Activated T-helper 17 cell treated with anti-CD3 and anti-CD28 coated beads, Interleukin-2, amount 50 U/mL, for 72 hours (primary cell): ENCODE measurements at regions not wholly inside any gene's neighbourhood (a gene's known extent, or its start where the extent isn't known, plus 50 kb on each side); places are given as distances from the start of the nearest gene placed in this dataset.
"Not testable (repeated sequence)": the region's sequence is repeated elsewhere in the genome, so short reads cannot be mapped to it uniquely, and the experiment has no call there.

Experiments used
- ATAC-seq: fragments of 150-1000 bp; cut with Tn5 transposase; replicated peaks from 2 replicates; pipeline ENCODE4 v1.10.0; 2021; ENCODE audit warnings: mild to moderate bottlenecking, moderate library complexity
- H3K27ac Mint-ChIP-seq: one replicate; pipeline ENCODE4 v1.8.0; 2022; ENCODE audit warnings: mixed read lengths
- H3K27me3 Mint-ChIP-seq: one replicate; pipeline ENCODE4 v1.8.0; 2022; ENCODE audit warnings: mixed read lengths
- H3K36me3 Mint-ChIP-seq: one replicate; pipeline ENCODE4 v1.8.0; 2022; ENCODE audit warnings: low read depth, mild to moderate bottlenecking, mixed read lengths
- H3K4me1 Mint-ChIP-seq: one replicate; pipeline ENCODE4 v1.8.0; 2022; ENCODE audit warnings: mixed read lengths
- H3K4me3 Mint-ChIP-seq: one replicate; pipeline ENCODE4 v1.8.0; 2022; ENCODE audit warnings: mild to moderate bottlenecking, mixed read lengths
- H3K9me3 Mint-ChIP-seq: one replicate; pipeline ENCODE4 v1.8.0; 2022; ENCODE audit warnings: mixed read lengths

DNA sequence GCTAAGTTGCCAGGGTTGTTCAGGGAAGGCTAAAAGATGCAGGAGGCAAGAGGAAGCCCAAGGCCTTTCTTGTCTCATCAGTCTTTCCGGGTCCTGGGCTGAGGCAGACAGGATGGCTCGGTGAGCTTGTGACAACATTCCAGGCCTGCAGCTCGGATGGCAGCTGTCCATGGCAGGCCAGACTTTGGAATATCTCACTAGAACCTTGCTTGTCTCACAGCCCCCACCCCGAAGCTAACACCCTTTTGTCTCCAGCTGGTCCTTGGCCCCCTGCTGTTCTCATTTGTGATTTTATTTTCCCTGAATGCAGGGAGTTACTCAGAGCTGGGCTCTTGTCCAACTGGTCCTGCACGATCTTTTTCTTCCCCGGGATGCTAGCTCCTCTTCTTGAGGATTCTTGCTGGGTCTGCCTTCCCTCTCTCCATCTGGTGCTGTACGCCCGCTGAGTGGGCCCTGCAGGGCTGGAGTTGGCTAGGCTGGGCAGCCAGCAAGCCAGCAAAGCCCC is 477.2 kb upstream of the CAMK1G start:
- no peaks in the 10 kb centered on the region for H3K36me3 Mint-ChIP-seq

GRCh38 chr1:209106861-209107260 is 476.7 kb upstream of the CAMK1G start:
- Mint-ChIP-seq H3K4me1 (no peaks in the 10 kb centered on the region), H3K27me3 (peaks cover 16% of the 10 kb centered on the region), H3K27ac (no peak overlapping the region)

More for the DNA sequence above, 477.2 kb upstream of the CAMK1G start:
- no peak for ATAC-seq
- H3K4me3 Mint-ChIP-seq, result no peak overlapping the region
- H3K27me3 Mint-ChIP-seq, result peaks cover 17% of the 10 kb centered on the region
- H3K27ac Mint-ChIP-seq, result no peak overlapping the region
- no peaks in the 10 kb centered on the region for H3K4me1 Mint-ChIP-seq
- H3K9me3 Mint-ChIP-seq, result no peaks in the 10 kb centered on the region

GRCh38 chr1:209107535-209107934 is 476.0 kb upstream of the CAMK1G start:
- Mint-ChIP-seq H3K36me3 (no peaks in the 10 kb centered on the region), H3K27ac (no peak overlapping the region), H3K9me3 (no peaks in the 10 kb centered on the region), H3K4me3 (no peak overlapping the region), H3K27me3 (peaks cover 12% of the 10 kb centered on the region), H3K4me1 (no peaks in the 10 kb centered on the region)
- ATAC-seq, result no peak

More at GRCh38 chr1:209106861-209107260, 476.7 kb upstream of the CAMK1G start:
- H3K36me3 Mint-ChIP-seq, result no peaks in the 10 kb centered on the region
- ATAC-seq, result no peak
- H3K4me3 Mint-ChIP-seq, result no peak overlapping the region
- no peaks in the 10 kb centered on the region for H3K9me3 Mint-ChIP-seq

GRCh38 chr1:209109001-209109785 is 474.3 kb upstream of the CAMK1G start:
- Mint-ChIP-seq H3K4me3 (no peak overlapping the region), H3K27me3 (peaks cover 6% of the 10 kb centered on the region), H3K27ac (no peak overlapping the region), H3K36me3 (no peaks in the 10 kb centered on the region), H3K4me1 (no peaks in the 10 kb centered on the region), H3K9me3 (no peaks in the 10 kb centered on the region)
- ATAC-seq, result no peak

DNA sequence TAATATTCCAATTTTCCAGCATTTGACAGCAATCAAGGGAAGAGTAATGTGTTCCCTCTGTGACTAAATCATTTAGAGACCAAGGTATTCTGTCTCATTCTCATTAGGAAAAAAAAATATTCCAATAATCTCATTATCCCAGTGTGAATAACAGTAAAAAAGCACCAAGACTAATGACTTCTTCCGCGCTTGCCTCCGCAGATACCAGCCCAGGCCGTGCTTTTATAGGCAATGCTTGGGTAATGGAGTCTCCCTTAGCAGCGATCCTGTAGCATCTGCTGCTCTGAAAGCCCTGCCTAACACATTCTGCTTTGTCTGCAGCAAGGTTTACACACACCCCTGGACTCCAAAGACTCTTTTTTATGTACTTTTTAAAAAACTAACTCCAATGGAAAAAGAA is 470.0 kb upstream of the CAMK1G start:
- peaks cover 4% of the 10 kb centered on the region for H3K27me3 Mint-ChIP-seq
- H3K36me3 Mint-ChIP-seq, result no peaks in the 10 kb centered on the region
- ATAC-seq, result no peak
- H3K4me3 Mint-ChIP-seq, result no peak overlapping the region
- no peaks in the 10 kb centered on the region for H3K4me1 Mint-ChIP-seq
- H3K27ac Mint-ChIP-seq, result no peak overlapping the region
- no peaks in the 10 kb centered on the region for H3K9me3 Mint-ChIP-seq

DNA sequence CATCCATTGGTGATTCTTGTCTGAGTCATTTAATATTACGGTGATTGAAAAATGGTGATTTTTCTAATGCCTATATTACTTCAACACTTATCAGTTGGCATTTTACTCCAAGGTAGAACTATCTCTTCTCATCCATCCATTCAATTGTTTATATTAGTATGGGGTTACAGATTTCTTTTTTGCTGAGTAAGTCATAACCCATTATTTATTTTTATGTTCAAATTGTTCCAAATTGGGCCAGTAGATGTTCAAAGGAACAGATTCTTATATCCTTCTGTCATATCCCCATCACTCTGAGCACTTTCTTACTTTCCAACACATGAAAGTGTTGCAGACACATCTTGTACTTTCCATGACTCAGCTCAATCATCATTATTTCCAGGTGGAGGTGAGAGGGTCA is 466.8 kb upstream of the CAMK1G start:
- Mint-ChIP-seq H3K27ac (no peak overlapping the region), H3K9me3 (no peaks in the 10 kb centered on the region), H3K4me3 (no peak overlapping the region), H3K36me3 (no peaks in the 10 kb centered on the region), H3K27me3 (no peaks in the 10 kb centered on the region), H3K4me1 (no peaks in the 10 kb centered on the region)
- ATAC-seq, result no peak

- H3K4me1 Mint-ChIP-seq, result no peaks in the 10 kb centered on the region
- no peak overlapping the region for H3K4me3 Mint-ChIP-seq
- ATAC-seq, result no peak
- peaks cover 13% of the 10 kb centered on the region for H3K27me3 Mint-ChIP-seq
- H3K36me3 Mint-ChIP-seq, result no peaks in the 10 kb centered on the region
- H3K27ac Mint-ChIP-seq, result no peak overlapping the region
- H3K9me3 Mint-ChIP-seq, result no peaks in the 10 kb centered on the region
Measured at GRCh38 chr1:209123601-209124000, 459.9 kb upstream of the CAMK1G start.

DNA sequence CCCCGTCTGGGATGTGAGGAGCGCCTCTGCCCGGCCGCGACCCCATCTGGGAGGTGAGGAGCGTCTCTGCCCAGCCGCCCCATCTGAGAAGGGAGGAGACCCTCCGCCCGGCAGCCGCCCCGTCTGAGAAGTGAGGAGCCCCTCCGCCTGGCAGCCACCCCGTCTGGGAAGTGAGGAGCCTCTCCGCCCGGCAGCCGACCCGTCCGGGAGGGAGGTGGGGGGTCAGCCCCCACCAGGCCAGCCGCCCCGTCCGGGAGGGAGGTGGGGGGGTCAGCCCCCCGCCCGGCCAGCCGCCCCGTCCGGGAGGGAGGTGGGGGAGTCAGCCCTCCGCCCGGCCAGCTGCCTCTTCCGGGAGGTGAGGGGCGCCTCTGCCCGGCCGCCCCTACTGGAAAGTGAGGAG is 454.4 kb upstream of the CAMK1G start:
- not testable (repeated sequence) for H3K4me1 Mint-ChIP-seq, H3K27me3 Mint-ChIP-seq, H3K36me3 Mint-ChIP-seq, ATAC-seq, H3K9me3 Mint-ChIP-seq, H3K27ac Mint-ChIP-seq, H3K4me3 Mint-ChIP-seq

- H3K4me1 Mint-ChIP-seq, result no peaks in the 10 kb centered on the region
- no peak overlapping the region for H3K4me3 Mint-ChIP-seq
- H3K9me3 Mint-ChIP-seq, result no peaks in the 10 kb centered on the region
- no peak overlapping the region for H3K27ac Mint-ChIP-seq
- peaks cover 4% of the 10 kb centered on the region for H3K27me3 Mint-ChIP-seq
- no peak for ATAC-seq
- no peaks in the 10 kb centered on the region for H3K36me3 Mint-ChIP-seq
Measured at GRCh38 chr1:209130886-209131285, 452.6 kb upstream of the CAMK1G start.

DNA sequence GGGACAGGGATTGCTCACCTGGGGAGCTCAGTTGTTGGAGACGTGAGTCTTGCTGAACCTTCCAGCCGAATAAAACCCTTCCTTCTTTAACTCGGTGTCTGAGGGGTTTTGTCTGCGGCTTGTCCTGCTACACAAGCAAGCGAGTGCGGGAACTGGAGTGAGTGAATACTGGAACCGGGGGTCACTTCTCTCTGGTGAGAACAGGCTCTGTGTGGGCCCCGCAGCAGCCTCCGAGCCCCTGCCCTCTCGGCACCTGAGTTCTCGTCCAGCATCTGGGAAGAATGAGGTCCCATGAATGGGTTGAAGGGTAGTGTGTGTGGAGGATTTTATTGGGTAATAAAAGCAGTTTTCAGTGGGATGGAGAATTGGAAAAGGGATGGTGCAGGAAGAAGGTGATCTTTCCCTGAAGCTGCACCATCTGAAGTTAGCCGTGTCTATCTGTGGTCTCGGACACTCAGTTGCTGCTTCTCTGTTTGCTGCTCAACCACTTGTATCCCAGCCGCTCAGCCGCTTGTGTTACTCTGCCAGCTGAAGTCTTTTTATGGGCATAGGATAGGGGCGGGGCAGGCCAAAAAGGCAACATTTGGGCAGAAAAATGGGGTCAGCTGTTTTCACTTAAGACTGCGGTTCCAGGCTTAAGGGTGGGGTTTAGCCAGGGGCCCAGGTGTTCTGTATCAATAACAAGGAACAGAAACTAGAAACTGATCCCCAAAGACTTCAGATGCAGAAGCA is 450.6 kb upstream of the CAMK1G start:
- Mint-ChIP-seq H3K36me3 (no peaks in the 10 kb centered on the region), H3K27ac (no peak overlapping the region), H3K9me3 (no peaks in the 10 kb centered on the region), H3K27me3 (peaks cover 4% of the 10 kb centered on the region), H3K4me1 (no peaks in the 10 kb centered on the region), H3K4me3 (no peak overlapping the region)
- no peak for ATAC-seq

DNA sequence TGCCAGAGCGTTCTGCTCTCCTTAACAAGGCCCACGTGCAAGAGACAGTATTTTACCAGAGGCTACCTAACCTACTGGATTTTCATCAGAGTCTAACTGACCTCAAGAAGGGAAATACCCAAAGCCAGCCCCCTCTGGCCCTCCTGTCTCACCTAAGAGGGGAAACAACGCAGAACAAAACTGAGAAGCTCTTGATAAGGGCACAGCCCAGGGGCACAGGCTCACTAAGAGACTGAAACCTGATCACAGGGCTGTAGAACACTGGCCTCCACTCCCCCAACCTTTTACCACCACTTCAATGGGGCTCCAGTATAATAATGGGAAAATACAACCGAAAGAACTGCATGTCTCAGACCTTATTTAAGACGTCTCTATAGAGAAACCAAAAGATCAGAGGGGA is 449.5 kb upstream of the CAMK1G start:
- H3K4me3 Mint-ChIP-seq, result no peak overlapping the region
- H3K36me3 Mint-ChIP-seq, result no peaks in the 10 kb centered on the region
- ATAC-seq, result no peak
- no peak overlapping the region for H3K27ac Mint-ChIP-seq
- no peaks in the 10 kb centered on the region for H3K9me3 Mint-ChIP-seq
- H3K27me3 Mint-ChIP-seq, result peaks cover 4% of the 10 kb centered on the region
- H3K4me1 Mint-ChIP-seq, result no peaks in the 10 kb centered on the region

DNA sequence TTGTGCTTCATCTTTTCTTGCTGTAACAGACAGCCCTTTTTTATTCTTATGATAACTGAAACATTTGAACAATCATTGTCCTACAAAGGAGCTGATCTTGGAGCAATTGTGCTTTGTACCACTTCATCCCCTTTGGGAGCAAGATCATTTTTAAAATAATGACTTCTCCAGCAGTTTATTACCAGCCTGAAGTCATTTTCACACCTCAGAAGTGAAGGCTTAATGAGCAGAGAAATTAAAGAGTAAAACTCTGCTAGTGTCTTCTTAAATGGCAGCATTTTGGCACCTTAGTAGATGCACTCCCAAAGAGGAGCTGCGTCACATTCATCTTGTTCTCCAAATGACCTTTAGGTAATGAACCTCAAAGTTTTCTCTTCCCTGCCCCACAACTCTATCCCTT is 439.6 kb upstream of the CAMK1G start:
- Mint-ChIP-seq H3K4me1 (no peaks in the 10 kb centered on the region), H3K36me3 (no peaks in the 10 kb centered on the region), H3K27me3 (no peaks in the 10 kb centered on the region), H3K9me3 (no peaks in the 10 kb centered on the region), H3K27ac (no peak overlapping the region), H3K4me3 (no peak overlapping the region)
- no peak for ATAC-seq

- no peak for ATAC-seq
- no peaks in the 10 kb centered on the region for H3K4me1 Mint-ChIP-seq
- no peak overlapping the region for H3K27ac Mint-ChIP-seq
- H3K4me3 Mint-ChIP-seq, result no peak overlapping the region
- H3K9me3 Mint-ChIP-seq, result peaks cover 9% of the 10 kb centered on the region
- peaks cover 10% of the 10 kb centered on the region for H3K27me3 Mint-ChIP-seq
- no peaks in the 10 kb centered on the region for H3K36me3 Mint-ChIP-seq
Measured at GRCh38 chr1:209150114-209150513, 433.4 kb upstream of the CAMK1G start.

- H3K27ac Mint-ChIP-seq, result no peak overlapping the region
- peaks cover 10% of the 10 kb centered on the region for H3K27me3 Mint-ChIP-seq
- H3K4me1 Mint-ChIP-seq, result no peaks in the 10 kb centered on the region
- no peak overlapping the region for H3K4me3 Mint-ChIP-seq
- peaks cover 9% of the 10 kb centered on the region for H3K9me3 Mint-ChIP-seq
- no peaks in the 10 kb centered on the region for H3K36me3 Mint-ChIP-seq
- no peak for ATAC-seq
Measured at GRCh38 chr1:209153411-209153810, 430.1 kb upstream of the CAMK1G start.

DNA sequence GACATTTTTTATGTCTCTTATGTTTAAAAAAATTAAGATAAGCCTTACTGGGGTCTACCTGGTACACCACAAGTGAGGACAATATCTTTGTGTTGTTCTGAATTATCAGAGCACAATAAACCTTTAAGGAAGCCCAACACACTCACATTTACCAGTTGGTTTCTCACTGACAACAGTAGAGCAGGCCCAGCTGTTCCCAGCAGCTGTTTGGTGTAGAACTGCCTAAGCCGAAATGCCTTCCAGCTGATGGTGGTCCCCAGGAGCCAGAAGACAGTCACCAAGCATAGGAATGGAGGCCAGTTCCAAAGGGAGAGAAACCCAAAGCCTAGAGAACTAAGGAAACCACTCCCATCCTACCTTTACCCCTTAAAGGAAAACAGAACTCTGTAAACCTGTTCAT is 428.6 kb upstream of the CAMK1G start:
- no peak for ATAC-seq
- Mint-ChIP-seq H3K27me3 (peaks cover 10% of the 10 kb centered on the region), H3K36me3 (no peaks in the 10 kb centered on the region), H3K9me3 (peaks cover 9% of the 10 kb centered on the region), H3K4me3 (no peak overlapping the region), H3K4me1 (no peaks in the 10 kb centered on the region), H3K27ac (no peak overlapping the region)
